GM18508 (cell line): ENCODE measurements at regions not wholly inside any gene's neighbourhood (a gene's known extent, or its start where the extent isn't known, plus 50 kb on each side); places are given as distances from the start of the nearest gene placed in this dataset.
A peak's percentile ranks its signal among the peaks of the same experiment; 100 is the strongest.
"Not testable (repeated sequence)": the region's sequence is repeated elsewhere in the genome, so short reads cannot be mapped to it uniquely, and the experiment has no call there.

Source experiments
- ATAC-seq: cut with Tn5 transposase; IDR thresholded peaks from one replicate; pipeline ENCODE4 v1.9.1; 2021; ENCODE audit warnings: moderate number of reproducible peaks; ENCODE audit not compliant: insufficient read depth, unreplicated experiment

- ATAC-seq = not testable (repeated sequence)
These were observed 52.4 kb upstream of the APOD start for GRCh38 chr3:195635898-195636685.

- not testable (repeated sequence) for ATAC-seq
These were observed 51.6 kb upstream of the APOD start for GRCh38 chr3:195635262-195635873.

GRCh38 chr3:195634426-195635261, 50.9 kb upstream of the APOD start:
- ATAC-seq = peak; percentile 73
